H1 (cell line): ENCODE measurements at regions not wholly inside any gene's neighbourhood (a gene's known extent, or its start where the extent isn't known, plus 50 kb on each side); places are given as distances from the start of the nearest gene placed in this dataset.

Experiments used
- CTCF ChIA-PET: fragments of 300-600 bp; sonication (Branson Sonifier 250); formaldehyde crosslinking; loops from one replicate; lab custom pipeline; 2021; ENCODE audit not compliant: partially characterized antibody; lab: Charles Lee
- POLR2A ChIA-PET: fragments of 300-600 bp; sonication (Branson Sonifier 250); formaldehyde crosslinking; loops from one replicate; lab custom pipeline; 2021; ENCODE audit warnings: inconsistent platforms; ENCODE audit not compliant: partially characterized antibody; lab: Charles Lee
- DNase-seq, 2 experiments: peaks; one replicate each; pipeline versions ENCODE4 v3.0.0 to v3.0.0-alpha.2; 2010 to 2022; ENCODE audit warnings: low spot score in 2 of 2, low read depth in 1 of 2, mixed read lengths in 1 of 2
- FAIRE-seq: peaks from 2 replicates; lab custom pipeline; 2011; peaks lifted over from hg19 to GRCh38; lab: Jason Lieb, UNC
- H2AFZ ChIP-seq: 2 replicates; pipeline ENCODE4 v1.8.1; 2012; ENCODE audit warnings: low read length, inconsistent platforms
- H2AK5ac ChIP-seq: 2 replicates; pipeline ENCODE4 v1.6.1; 2013; ENCODE audit warnings: low read depth, low read length
- H2BK120ac ChIP-seq: replicated peaks from 2 replicates; pipeline ENCODE3; 2013; ENCODE audit warnings: low read depth, low read length, inconsistent platforms
- H2BK12ac ChIP-seq: 2 replicates; pipeline ENCODE4 v1.6.1; 2013; ENCODE audit warnings: low read depth, low read length
- H2BK15ac ChIP-seq: 2 replicates; pipeline ENCODE4 v1.6.1; 2013; ENCODE audit warnings: low read length
- H2BK20ac ChIP-seq: 2 replicates; pipeline ENCODE4 v1.6.1; 2013; ENCODE audit warnings: low read length
- H2BK5ac ChIP-seq: 2 replicates; pipeline ENCODE4 v1.6.1; 2013; ENCODE audit warnings: low read depth, low read length
- H3K14ac ChIP-seq: 2 replicates; pipeline ENCODE4 v1.6.1; 2013; ENCODE audit warnings: inconsistent platforms; ENCODE audit not compliant: insufficient read length
- H3K18ac ChIP-seq: 2 replicates; pipeline ENCODE4 v1.6.1; 2013; ENCODE audit warnings: low read length; ENCODE audit errors: extremely low read depth
- H3K23ac ChIP-seq: 2 replicates; pipeline ENCODE4 v1.6.1; 2013; ENCODE audit warnings: inconsistent platforms; ENCODE audit not compliant: insufficient read length
- H3K23me2 ChIP-seq: 2 replicates; pipeline ENCODE4 v1.6.1; 2013; ENCODE audit warnings: low read depth, low read length
- H3K27ac ChIP-seq: 2 replicates; pipeline ENCODE4 v1.6.1; 2011; ENCODE audit warnings: low read depth, low read length, inconsistent platforms
- H3K27me3 ChIP-seq, 4 experiments: replicated peaks in 1 of 4; 1 replicate in 1 of 4; 2 replicates in 3 of 4; pipeline versions ENCODE4 v1.6.1 to v1.8.1; 2011 to 2013; ENCODE audit warnings: low read length in 3 of 4, mild to moderate bottlenecking in 3 of 4, inconsistent platforms in 2 of 4, mixed read lengths in 2 of 4, moderate library complexity in 1 of 4; ENCODE audit not compliant: control insufficient read depth in 3 of 4, insufficient read depth in 3 of 4; ENCODE audit errors: extremely low read depth in 1 of 4
- H3K36me3 ChIP-seq, 4 experiments: 2 replicates each; pipeline versions ENCODE4 v1.6.1 to v1.8.1; 2011 to 2013; ENCODE audit warnings: mild to moderate bottlenecking in 4 of 4, low read length in 3 of 4, moderate library complexity in 2 of 4, control low read depth in 1 of 4, inconsistent platforms in 1 of 4; ENCODE audit not compliant: insufficient read depth in 4 of 4, control insufficient read depth in 2 of 4
- H3K4ac ChIP-seq: replicated peaks from 2 replicates; pipeline ENCODE3; 2013; ENCODE audit warnings: low read length, low read depth, mixed read lengths, inconsistent platforms; ENCODE audit not compliant: insufficient read length
- H3K4me1 ChIP-seq, 4 experiments: replicated peaks in 1 of 4; 1 replicate in 1 of 4; 2 replicates in 3 of 4; pipeline versions ENCODE4 v1.6.1 to v1.8.1; 2011 to 2013; ENCODE audit warnings: low read length in 3 of 4, inconsistent platforms in 2 of 4, mixed read lengths in 1 of 4; ENCODE audit not compliant: insufficient read depth in 4 of 4, control insufficient read depth in 3 of 4
- H3K4me2 ChIP-seq, 2 experiments: 2 replicates each; pipeline versions ENCODE4 v1.6.1 to v1.8.1; 2011 to 2013; ENCODE audit warnings: low read depth in 2 of 2, low read length in 2 of 2, control low read depth in 1 of 2, inconsistent platforms in 1 of 2, mild to moderate bottlenecking in 1 of 2; ENCODE audit not compliant: insufficient read depth in 1 of 2
- H3K4me3 ChIP-seq, 4 experiments: fragments of 200-600, 300-600 bp in 1 of 4; sonication (generic), shearing (Covaris generic), sonication (Bioruptor Twin) in 1 of 4; 2 replicates each; pipeline versions ENCODE4 v1.5.1 to v1.8.1; 2011 to 2016; ENCODE audit warnings: low read length in 4 of 4, low read depth in 3 of 4, control low read depth in 2 of 4, inconsistent platforms in 2 of 4, mild to moderate bottlenecking in 2 of 4, mixed read lengths in 1 of 4, moderate library complexity in 1 of 4; ENCODE audit not compliant: insufficient read depth in 2 of 4; ENCODE audit errors: extremely low read depth in 1 of 4
- H3K56ac ChIP-seq: replicated peaks from 2 replicates; pipeline ENCODE3; 2013; ENCODE audit warnings: low read depth, mild to moderate bottlenecking, mixed read lengths, low read length, inconsistent platforms; ENCODE audit not compliant: insufficient read length
- H3K79me1 ChIP-seq: 2 replicates; pipeline ENCODE4 v1.6.1; 2013; ENCODE audit warnings: low read depth, low read length, control low read depth
- H3K79me2 ChIP-seq, 2 experiments: 2 replicates each; pipeline versions ENCODE4 v1.6.1 to v1.8.1; 2012 to 2013; ENCODE audit warnings: low read length in 2 of 2, mild to moderate bottlenecking in 2 of 2, inconsistent platforms in 1 of 2; ENCODE audit not compliant: insufficient read depth in 2 of 2, control insufficient read depth in 1 of 2
- H3K9ac ChIP-seq, 4 experiments: replicated peaks in 1 of 4; 1 replicate in 1 of 4; 2 replicates in 3 of 4; pipeline versions ENCODE4 v1.6.1 to v1.8.1; 2011 to 2013; ENCODE audit warnings: low read depth in 3 of 4, low read length in 3 of 4, control low read depth in 2 of 4, mild to moderate bottlenecking in 2 of 4, moderate library complexity in 2 of 4, inconsistent platforms in 1 of 4; ENCODE audit errors: extremely low read depth in 1 of 4
- H3K9me3 ChIP-seq, 2 experiments: 2 replicates each; pipeline versions ENCODE4 v1.6.1 to v1.8.1; 2012 to 2013; ENCODE audit warnings: mild to moderate bottlenecking in 2 of 2, moderate library complexity in 2 of 2, control low read depth in 1 of 2, inconsistent platforms in 1 of 2, low read depth in 1 of 2, low read length in 1 of 2, mixed read lengths in 1 of 2; ENCODE audit not compliant: insufficient read depth in 2 of 2
- H4K20me1 ChIP-seq, 2 experiments: replicated peaks in 1 of 2; 2 replicates each; pipeline versions ENCODE3 to v1.8.1; 2011 to 2013; ENCODE audit warnings: inconsistent platforms in 2 of 2, low read length in 2 of 2, mild to moderate bottlenecking in 1 of 2; ENCODE audit not compliant: insufficient read depth in 2 of 2, control insufficient read depth in 1 of 2
- H4K5ac ChIP-seq: 2 replicates; pipeline ENCODE4 v1.6.1; 2013; ENCODE audit warnings: low read length, low read depth, mixed read lengths, inconsistent platforms; ENCODE audit not compliant: insufficient read length
- H4K8ac ChIP-seq: 2 replicates; pipeline ENCODE4 v1.8.0; 2013; ENCODE audit warnings: mild to moderate bottlenecking, moderate library complexity, low read length, inconsistent platforms; ENCODE audit not compliant: insufficient read depth; ENCODE audit errors: extremely low read depth
- H4K91ac ChIP-seq: replicated peaks from 2 replicates; pipeline ENCODE3; 2013; ENCODE audit warnings: low read length, mixed read lengths, inconsistent platforms; ENCODE audit not compliant: insufficient read length
- FOSL1 ChIP-seq: IDR thresholded peaks from 2 replicates; pipeline ENCODE4 v1.6.1; 2011; ENCODE audit warnings: mild to moderate bottlenecking, low read depth, low read length, moderate library complexity; ENCODE audit not compliant: insufficient read depth
- KDM1A ChIP-seq: fragments of 200-600, 300-600 bp; sonication (generic); IDR thresholded peaks from 2 replicates; pipeline ENCODE4 v1.7.1; 2016; ENCODE audit warnings: mild to moderate bottlenecking, low read length, borderline replicate concordance
- RXRA ChIP-seq: IDR thresholded peaks from 2 replicates; pipeline ENCODE4 v1.6.1; 2011; ENCODE audit warnings: low read depth, mild to moderate bottlenecking, low read length, moderate library complexity; ENCODE audit not compliant: insufficient read depth
- SRF ChIP-seq: IDR thresholded peaks from 2 replicates; pipeline ENCODE4 v1.6.1; 2011; ENCODE audit warnings: mild to moderate bottlenecking, low read depth, low read length, moderate library complexity
- TAF7 ChIP-seq: optimal IDR thresholded peaks from 2 replicates; pipeline ENCODE3; 2011; ENCODE audit warnings: low read depth, mild to moderate bottlenecking, inconsistent platforms, low read length, moderate library complexity, borderline replicate concordance
- TCF12 ChIP-seq: IDR thresholded peaks from 2 replicates; pipeline ENCODE4 v1.6.1; 2011; ENCODE audit warnings: low read depth, mild to moderate bottlenecking, low read length
- YY1 ChIP-seq: IDR thresholded peaks from 2 replicates; pipeline ENCODE4 v1.6.1; 2011; ENCODE audit warnings: low read depth, mild to moderate bottlenecking, low read length
- TF ChIP-seq, protein P1 (sequence below): IDR thresholded peaks from 2 replicates; pipeline ENCODE4 v1.6.1; 2012; ENCODE audit warnings: low read length, inconsistent platforms

DNA sequence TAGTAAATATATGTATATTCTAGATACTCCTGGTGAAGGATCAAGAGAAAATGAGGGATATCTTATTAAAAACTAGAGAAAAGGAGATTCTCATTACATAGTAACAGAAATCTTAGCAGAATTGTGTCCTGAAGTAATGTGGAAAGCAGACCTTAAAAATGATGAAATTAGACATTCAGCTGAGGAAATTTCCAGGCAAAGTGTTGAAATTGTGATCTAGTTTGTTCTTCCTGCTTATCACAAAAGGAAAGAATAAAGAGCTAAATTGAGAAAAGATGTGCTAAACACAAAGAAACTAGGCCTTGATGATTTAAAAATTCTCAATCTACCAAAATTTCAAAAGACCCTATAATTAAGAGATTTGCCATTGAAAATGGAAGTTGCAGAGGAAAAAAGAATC, 362.6 kb upstream of the PLSCR5 start:
- ChIA-PET POLR2A (no interaction called here), CTCF (interaction anchor here (0.7 to 1.6 kb wide), 5 partner anchors 10 to 195 kb away, joined by 3 to 5 read pairs (median 4); no protein-coding TSS in a partner anchor)
- Histone ChIP-seq H3K9ac (no peak overlapping the region), H3K4me2 (no peak overlapping the region), H2BK12ac (no peak overlapping the region), H4K5ac (no peak overlapping the region), H3K23me2 (no peaks in the 10 kb centered on the region), H4K20me1 (no peaks in the 10 kb centered on the region), H3K18ac (no peak overlapping the region), H2BK20ac (no peak overlapping the region), H3K27ac (no peak overlapping the region), H3K9me3 (no peaks in the 10 kb centered on the region), H2BK120ac (no peak overlapping the region), H4K8ac (no peak overlapping the region), H3K23ac (no peak overlapping the region), H3K14ac (no peak overlapping the region), H3K27me3 (no peaks in the 10 kb centered on the region), H2AK5ac (no peak overlapping the region), H2AFZ (no peak overlapping the region), H3K36me3 (no peaks in the 10 kb centered on the region), H3K56ac (no peak overlapping the region), H2BK15ac (no peak overlapping the region), H4K91ac (no peak overlapping the region), H3K79me1 (no peaks in the 10 kb centered on the region), H2BK5ac (no peak overlapping the region), H3K79me2 (no peaks in the 10 kb centered on the region), H3K4me1 (no peaks in the 10 kb centered on the region), H3K4me3 (no peak overlapping the region), H3K4ac (no peak overlapping the region)
- TF ChIP-seq FOSL1: no peak
- no peak for TF ChIP-seq RXRA
- TF ChIP-seq TAF7: no peak
- TF ChIP-seq, protein P1, sequence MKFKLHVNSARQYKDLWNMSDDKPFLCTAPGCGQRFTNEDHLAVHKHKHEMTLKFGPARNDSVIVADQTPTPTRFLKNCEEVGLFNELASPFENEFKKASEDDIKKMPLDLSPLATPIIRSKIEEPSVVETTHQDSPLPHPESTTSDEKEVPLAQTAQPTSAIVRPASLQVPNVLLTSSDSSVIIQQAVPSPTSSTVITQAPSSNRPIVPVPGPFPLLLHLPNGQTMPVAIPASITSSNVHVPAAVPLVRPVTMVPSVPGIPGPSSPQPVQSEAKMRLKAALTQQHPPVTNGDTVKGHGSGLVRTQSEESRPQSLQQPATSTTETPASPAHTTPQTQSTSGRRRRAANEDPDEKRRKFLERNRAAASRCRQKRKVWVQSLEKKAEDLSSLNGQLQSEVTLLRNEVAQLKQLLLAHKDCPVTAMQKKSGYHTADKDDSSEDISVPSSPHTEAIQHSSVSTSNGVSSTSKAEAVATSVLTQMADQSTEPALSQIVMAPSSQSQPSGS: no peak
- TF ChIP-seq KDM1A: no peak
- TF ChIP-seq SRF: no peak
- TF ChIP-seq TCF12: no peak
- no peak for TF ChIP-seq YY1
- no peak for DNase-seq
- no peak for FAIRE-seq
